HCT116 (cell line): ENCODE measurements at regions not wholly inside any gene's neighbourhood (a gene's known extent, or its start where the extent isn't known, plus 50 kb on each side); places are given as distances from the start of the nearest gene placed in this dataset.

Experiments
- ATAC-seq: fragments of 200-7000 bp; cut with Tn5 transposase; 2 replicates; pipeline ENCODE4 v1.9.1; 2020; ENCODE audit warnings: mild to moderate bottlenecking, moderate library complexity
- BruUV-seq: library from RNA; stranded (reverse); fragments of 400-500 nt; replicated peaks from 2 replicates; lab custom pipeline; 2021; lab: Mats Ljungman, UMichigan
- CTCF ChIA-PET: fragments of 300-600 bp; sonication (Branson Sonifier 250); formaldehyde crosslinking; loops from one replicate; lab custom pipeline; 2021; ENCODE audit warnings: antibody characterized with exemption; lab: Charles Lee
- POLR2A ChIA-PET: fragments of 300-600, 350-600 bp; sonication (Branson Sonifier 250); formaldehyde crosslinking; loops from one replicate; lab custom pipeline; 2021; ENCODE audit warnings: antibody characterized with exemption; lab: Charles Lee
- RAD21 ChIA-PET, 2 experiments: fragments of 300-600 bp; sonication (Branson Sonifier 250); formaldehyde crosslinking; loops; one replicate each; lab custom pipeline; 2023; ENCODE audit warnings: low total read pairs in 2 of 2; ENCODE audit not compliant: uncharacterized antibody in 2 of 2, unreplicated experiment in 2 of 2, low non-redundant PET in 1 of 2; lab: Charles Lee
- DNase-seq: peaks from one replicate; pipeline ENCODE4 v3.0.0-alpha.2; 2010; ENCODE audit warnings: low read depth, low spot score
- H2AFZ ChIP-seq: fragments of 200-600 bp; shearing (Covaris generic), sonication (generic); 2 replicates; pipeline ENCODE4 v1.6.1; 2017; ENCODE audit warnings: low read depth, mixed run types, mixed read lengths, antibody characterized with exemption, low read length; ENCODE audit not compliant: poor library complexity, severe bottlenecking
- H3K27ac ChIP-seq: 2 replicates; pipeline ENCODE4 v1.5.1; 2012; ENCODE audit warnings: low read depth, low read length
- H3K27me3 ChIP-seq: fragments of 200-600 bp; sonication (generic); 2 replicates; pipeline ENCODE4 v1.6.1; 2016; ENCODE audit warnings: mixed run types, low read length, mixed read lengths; ENCODE audit not compliant: insufficient read depth
- H3K36me3 ChIP-seq, 2 experiments: fragments of 200-500 bp in 1 of 2; fragments of 200-600 bp in 1 of 2; sonication (Bioruptor generic) in 1 of 2; sonication (generic) in 1 of 2; 2 replicates each; pipeline versions ENCODE4 v1.5.1 to v1.6.1; 2014 to 2016; ENCODE audit warnings: low read length in 2 of 2, inconsistent platforms in 1 of 2, mixed read lengths in 1 of 2, mixed run types in 1 of 2; ENCODE audit not compliant: insufficient read depth in 2 of 2, control insufficient read depth in 1 of 2
- H3K4me1 ChIP-seq, 2 experiments: fragments of 200-600 bp in 1 of 2; sonication (generic) in 1 of 2; 2 replicates each; pipeline versions ENCODE4 v1.5.1 to v1.6.1; 2012 to 2017; ENCODE audit warnings: low read length in 2 of 2, inconsistent platforms in 1 of 2, mild to moderate bottlenecking in 1 of 2, mixed read lengths in 1 of 2, mixed run types in 1 of 2, moderate library complexity in 1 of 2; ENCODE audit not compliant: insufficient read depth in 2 of 2, control insufficient read depth in 1 of 2
- H3K4me2 ChIP-seq: fragments of 200-600 bp; sonication (generic); 2 replicates; pipeline ENCODE4 v1.6.1; 2017; ENCODE audit warnings: mixed run types, low read length, mixed read lengths
- H3K4me3 ChIP-seq, 2 experiments: fragments of 200-600 bp in 1 of 2; sonication (generic) in 1 of 2; replicated peaks in 1 of 2; 2 replicates each; pipeline ENCODE4 v1.5.1; 2011 to 2016; ENCODE audit warnings: low read length in 2 of 2, control low read depth in 1 of 2, low read depth in 1 of 2, mild to moderate bottlenecking in 1 of 2, mixed read lengths in 1 of 2, mixed run types in 1 of 2
- H3K79me2 ChIP-seq: fragments of 200-600 bp; sonication (generic); 2 replicates; pipeline ENCODE4 v1.6.1; 2017; ENCODE audit warnings: mild to moderate bottlenecking, mixed run types, low read length, moderate library complexity, mixed read lengths; ENCODE audit not compliant: insufficient read depth
- H3K9ac ChIP-seq: fragments of 200-600 bp; sonication (generic); 2 replicates; pipeline ENCODE4 v1.6.1; 2016; ENCODE audit warnings: low read length, mixed read lengths
- H3K9me2 ChIP-seq: fragments of 200-600 bp; sonication (generic), shearing (Covaris generic); 2 replicates; pipeline ENCODE4 v1.6.1; 2017; ENCODE audit warnings: mixed run types, mild to moderate bottlenecking, moderate library complexity; ENCODE audit not compliant: insufficient read depth
- H3K9me3 ChIP-seq, 2 experiments: fragments of 200-500 bp in 1 of 2; fragments of 200-600 bp in 1 of 2; sonication (Bioruptor generic) in 1 of 2; sonication (generic) in 1 of 2; 2 replicates each; pipeline ENCODE4 v1.6.1; 2014 to 2017; ENCODE audit warnings: low read length in 2 of 2, mixed read lengths in 2 of 2, inconsistent platforms in 1 of 2, low read depth in 1 of 2, mild to moderate bottlenecking in 1 of 2, mixed run types in 1 of 2, moderate library complexity in 1 of 2; ENCODE audit not compliant: control insufficient read depth in 1 of 2, insufficient read depth in 1 of 2
- H4K20me1 ChIP-seq: fragments of 200-600 bp; sonication (generic), shearing (Covaris generic); 2 replicates; pipeline ENCODE4 v1.6.1; 2017; ENCODE audit warnings: mixed run types, mild to moderate bottlenecking, moderate library complexity; ENCODE audit not compliant: insufficient read depth
- CEBPB ChIP-seq: IDR thresholded peaks from 2 replicates; pipeline ENCODE4 v1.6.1; 2012; ENCODE audit warnings: low read depth
- CTCF ChIP-seq, 3 experiments: fragments of 200-600 bp in 1 of 3; sonication (generic) in 1 of 3; IDR thresholded peaks in 2 of 3; conservative IDR thresholded peaks in 1 of 3; 2 replicates each; pipeline ENCODE4 v1.5.1; 2012 to 2017; ENCODE audit warnings: low read depth in 2 of 3, low read length in 2 of 3, antibody characterized with exemption in 1 of 3, borderline replicate concordance in 1 of 3, control low read depth in 1 of 3, mild to moderate bottlenecking in 1 of 3, mixed read lengths in 1 of 3, mixed run types in 1 of 3, moderate library complexity in 1 of 3; ENCODE audit not compliant: insufficient read depth in 1 of 3
- FOSL1 ChIP-seq: IDR thresholded peaks from 2 replicates; pipeline ENCODE4 v1.6.1; 2012; ENCODE audit warnings: low read depth
- JUND ChIP-seq: IDR thresholded peaks from 2 replicates; pipeline ENCODE4 v1.6.1; 2012
- SIN3A ChIP-seq: IDR thresholded peaks from 2 replicates; pipeline ENCODE4 v1.6.1; 2012; ENCODE audit warnings: low read depth
- SRF ChIP-seq: IDR thresholded peaks from 2 replicates; pipeline ENCODE4 v1.6.1; 2012; ENCODE audit warnings: low read depth
- ZFX ChIP-seq: fragments of 450-650 bp; IDR thresholded peaks from 2 replicates; pipeline ENCODE4 v1.6.1; 2017
- intact Hi-C: fragments of 100-400 bp; cut with micrococcal nuclease; formaldehyde crosslinking; loops from 2 replicates; pipeline ENCODE4 v1.10.0; 2022
- TF ChIP-seq, protein P1 (sequence below): IDR thresholded peaks from 2 replicates; pipeline ENCODE4 v1.6.1; 2012
- TF ChIP-seq, protein P2 (sequence below): IDR thresholded peaks from 2 replicates; pipeline ENCODE4 v1.6.1; 2011; ENCODE audit warnings: mild to moderate bottlenecking, low read length, moderate library complexity; ENCODE audit not compliant: insufficient replicate concordance; ENCODE audit errors: extremely low read depth

DNA sequence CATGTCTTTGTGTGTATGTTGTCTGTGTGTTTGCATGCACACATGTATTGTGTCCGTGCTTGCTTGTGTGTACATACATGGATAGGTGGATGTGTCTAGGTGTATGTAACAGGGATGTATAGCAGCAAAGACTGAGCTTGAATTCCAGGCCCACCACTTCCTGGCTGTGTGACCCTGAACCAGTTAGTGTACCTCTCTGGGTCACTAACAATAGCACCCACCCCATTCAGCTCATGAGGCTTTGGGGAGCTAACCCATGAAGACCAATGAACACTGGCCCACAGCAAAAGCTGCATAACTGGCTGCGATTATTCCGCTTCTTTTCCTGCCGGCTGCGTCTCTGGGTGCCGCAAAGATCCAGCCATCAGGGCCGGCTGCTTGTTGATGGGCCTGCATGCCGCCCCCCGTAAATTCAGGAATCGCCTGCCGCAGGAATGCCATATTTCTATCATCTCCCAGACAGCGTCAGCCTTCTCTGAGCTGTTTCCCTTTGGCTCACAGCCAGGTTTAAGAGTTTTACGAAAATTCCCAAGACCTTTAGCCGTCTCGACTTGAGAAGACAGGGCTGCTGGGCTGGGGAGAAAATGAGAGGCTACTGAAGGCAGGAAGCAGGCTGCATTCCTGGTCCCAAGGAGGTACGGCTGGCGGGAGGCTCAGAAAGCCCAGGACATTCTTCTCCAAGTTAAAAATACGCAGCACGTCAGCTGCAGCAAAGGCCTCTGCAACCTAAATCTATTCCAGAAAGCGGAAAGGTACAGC is 224.6 kb downstream of the MN1 start (continued):
- TF ChIP-seq, protein P1, sequence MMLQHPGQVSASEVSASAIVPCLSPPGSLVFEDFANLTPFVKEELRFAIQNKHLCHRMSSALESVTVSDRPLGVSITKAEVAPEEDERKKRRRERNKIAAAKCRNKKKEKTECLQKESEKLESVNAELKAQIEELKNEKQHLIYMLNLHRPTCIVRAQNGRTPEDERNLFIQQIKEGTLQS: no peak

DNA sequence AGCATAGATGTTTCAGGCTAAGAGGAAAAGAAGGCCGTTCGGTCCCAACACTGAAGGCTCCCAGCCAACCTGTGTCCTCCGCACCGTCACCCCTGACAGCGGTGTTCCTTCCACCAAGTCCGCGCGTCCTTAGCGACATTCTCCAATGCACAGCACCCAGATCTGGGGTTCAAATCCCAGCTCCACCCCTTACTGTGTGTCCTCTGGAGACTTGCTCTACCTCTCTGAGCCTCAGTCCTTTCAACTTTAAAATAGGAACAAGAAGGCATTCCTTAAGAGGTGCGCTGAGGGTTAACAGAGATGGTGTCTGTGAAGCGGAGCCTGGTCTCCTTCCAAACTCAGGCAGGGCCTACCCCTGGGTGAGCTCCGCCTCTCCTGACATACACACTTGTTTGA is 224.0 kb downstream of the MN1 start:
- RAD21 ChIA-PET: no interaction called here
- TF ChIP-seq CEBPB (no peak), CTCF (IDR thresholded peaks at IDR 0.05 in 2 of 3, conservative IDR thresholded peaks at IDR 0.05 in 1 of 3; ENCODE audit: borderline replicate concordance in 1 of 3, insufficient read depth in 1 of 3, low read depth in 2 of 3, low read length in 2 of 3) (no peak), JUND (no peak), SRF (no peak), SIN3A (no peak), ZFX (no peak), FOSL1 (no peak)
- TF ChIP-seq, protein P2, sequence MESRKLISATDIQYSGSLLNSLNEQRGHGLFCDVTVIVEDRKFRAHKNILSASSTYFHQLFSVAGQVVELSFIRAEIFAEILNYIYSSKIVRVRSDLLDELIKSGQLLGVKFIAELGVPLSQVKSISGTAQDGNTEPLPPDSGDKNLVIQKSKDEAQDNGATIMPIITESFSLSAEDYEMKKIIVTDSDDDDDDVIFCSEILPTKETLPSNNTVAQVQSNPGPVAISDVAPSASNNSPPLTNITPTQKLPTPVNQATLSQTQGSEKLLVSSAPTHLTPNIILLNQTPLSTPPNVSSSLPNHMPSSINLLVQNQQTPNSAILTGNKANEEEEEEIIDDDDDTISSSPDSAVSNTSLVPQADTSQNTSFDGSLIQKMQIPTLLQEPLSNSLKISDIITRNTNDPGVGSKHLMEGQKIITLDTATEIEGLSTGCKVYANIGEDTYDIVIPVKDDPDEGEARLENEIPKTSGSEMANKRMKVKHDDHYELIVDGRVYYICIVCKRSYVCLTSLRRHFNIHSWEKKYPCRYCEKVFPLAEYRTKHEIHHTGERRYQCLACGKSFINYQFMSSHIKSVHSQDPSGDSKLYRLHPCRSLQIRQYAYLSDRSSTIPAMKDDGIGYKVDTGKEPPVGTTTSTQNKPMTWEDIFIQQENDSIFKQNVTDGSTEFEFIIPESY: no peak
- Histone ChIP-seq H3K9me2 (no peaks in the 10 kb centered on the region), H3K9me3 (peaks cover 0 to 3% of the 10 kb centered on the region in 2 experiments; a peak in 1 of 4 replicates), H3K36me3 (no peaks in the 10 kb centered on the region), H4K20me1 (no peaks in the 10 kb centered on the region), H3K27me3 (0 out of 2 replicates have a peak, but pooled peaks cover 3% of the 10 kb centered on the region), H3K4me2 (no peak overlapping the region), H2AFZ (no peak overlapping the region), H3K4me1 (no peaks in the 10 kb centered on the region; a peak in 1 of 4 replicates), H3K27ac (no peak overlapping the region), H3K9ac (no peak overlapping the region), H3K79me2 (no peaks in the 10 kb centered on the region), H3K4me3 (no peak overlapping the region)
- CTCF ChIA-PET: no interaction called here
- ATAC-seq (no peak), DNase-seq (no peak)
- intact Hi-C loops: no loop called here
- POLR2A ChIA-PET: no interaction called here
- no TSS peak for BruUV-seq
